ENCODE measurements at regions not wholly inside any gene's neighbourhood (a gene's known extent, or its start where the extent isn't known, plus 50 kb on each side); places are given as distances from the start of the nearest gene placed in this dataset.

GRCh38 chr2:237179161-237179560 lies 93.5 kb downstream of the COPS8 start:
- no peak for DNase-seq
- Mint-ChIP-seq H3K4me1 (no peaks in the 10 kb centered on the region), H3K27me3 (peaks cover 14% of the 10 kb centered on the region), H3K9me3 (no peaks in the 10 kb centered on the region), H3K27ac (no peak overlapping the region), H3K4me3 (no peak overlapping the region), H3K36me3 (ENCODE audit: low read depth) (no peaks in the 10 kb centered on the region)
- ChIA-PET CTCF (no interaction called here), POLR2A (no interaction called here)

GRCh38 chr2:237180187-237180586 lies 94.5 kb downstream of the COPS8 start:
- no peak overlapping the region for H3K27ac Mint-ChIP-seq
- no peaks in the 10 kb centered on the region for H3K36me3 Mint-ChIP-seq (ENCODE audit: low read depth)
- DNase-seq = no peak
- H3K4me1 Mint-ChIP-seq = no peaks in the 10 kb centered on the region
- no peaks in the 10 kb centered on the region for H3K9me3 Mint-ChIP-seq
- peaks cover 10% of the 10 kb centered on the region for H3K27me3 Mint-ChIP-seq
- no peak overlapping the region for H3K4me3 Mint-ChIP-seq
- ChIA-PET POLR2A (no interaction called here), CTCF (no interaction called here)

- Mint-ChIP-seq H3K4me1 (no peaks in the 10 kb centered on the region), H3K27me3 (peaks cover 2% of the 10 kb centered on the region), H3K9me3 (no peaks in the 10 kb centered on the region), H3K27ac (no peak overlapping the region), H3K4me3 (no peak overlapping the region), H3K36me3 (ENCODE audit: low read depth) (no peaks in the 10 kb centered on the region)
- CTCF ChIA-PET = no interaction called here
- POLR2A ChIA-PET = no interaction called here
- no peak for DNase-seq
These were observed 95.3 kb downstream of the COPS8 start for GRCh38 chr2:237180987-237181386.

- H3K4me1 Mint-ChIP-seq = no peaks in the 10 kb centered on the region
- H3K9me3 Mint-ChIP-seq = no peaks in the 10 kb centered on the region
- H3K36me3 Mint-ChIP-seq (ENCODE audit: low read depth) = no peaks in the 10 kb centered on the region
- POLR2A ChIA-PET = no interaction called here
- DNase-seq = no peak
- no peak overlapping the region for H3K4me3 Mint-ChIP-seq
- CTCF ChIA-PET = interaction anchor here (1.4 kb wide), 1 partner anchor 11 kb away, joined by 3 read pairs; no protein-coding TSS in a partner anchor
- peaks cover 10% of the 10 kb centered on the region for H3K27me3 Mint-ChIP-seq
- H3K27ac Mint-ChIP-seq = no peak overlapping the region
These were observed 96.2 kb downstream of the COPS8 start for GRCh38 chr2:237181844-237182243.

- Mint-ChIP-seq H3K4me3 (no peak overlapping the region), H3K4me1 (no peaks in the 10 kb centered on the region), H3K27ac (no peak overlapping the region), H3K9me3 (no peaks in the 10 kb centered on the region), H3K36me3 (ENCODE audit: low read depth) (no peaks in the 10 kb centered on the region), H3K27me3 (peaks cover 10% of the 10 kb centered on the region)
- CTCF ChIA-PET = interaction anchor here (1.4 kb wide), 1 partner anchor 10 kb away, joined by 3 read pairs; no protein-coding TSS in a partner anchor
- POLR2A ChIA-PET = no interaction called here
- DNase-seq = no peak
These were observed 96.9 kb downstream of the COPS8 start for GRCh38 chr2:237182422-237183123.

- Mint-ChIP-seq H3K27ac (no peak overlapping the region), H3K27me3 (peaks cover 10% of the 10 kb centered on the region), H3K36me3 (ENCODE audit: low read depth) (no peaks in the 10 kb centered on the region), H3K4me1 (no peaks in the 10 kb centered on the region), H3K4me3 (no peak overlapping the region), H3K9me3 (no peaks in the 10 kb centered on the region)
- ChIA-PET CTCF (no interaction called here), POLR2A (no interaction called here)
- no peak for DNase-seq
These were observed 98.7 kb downstream of the COPS8 start for GRCh38 chr2:237184192-237184918.

- H3K36me3 Mint-ChIP-seq (ENCODE audit: low read depth) = no peaks in the 10 kb centered on the region
- no peak overlapping the region for H3K27ac Mint-ChIP-seq
- ChIA-PET POLR2A (no interaction called here), CTCF (no interaction called here)
- peaks cover 10% of the 10 kb centered on the region for H3K27me3 Mint-ChIP-seq
- H3K4me3 Mint-ChIP-seq = no peak overlapping the region
- DNase-seq = no peak
- no peaks in the 10 kb centered on the region for H3K4me1 Mint-ChIP-seq
- H3K9me3 Mint-ChIP-seq = no peaks in the 10 kb centered on the region
These were observed 99.3 kb downstream of the COPS8 start for GRCh38 chr2:237184919-237185552.

GRCh38 chr2:237185553-237185925 lies 99.8 kb downstream of the COPS8 start:
- DNase-seq = no peak
- Mint-ChIP-seq H3K4me1 (no peaks in the 10 kb centered on the region), H3K36me3 (ENCODE audit: low read depth) (no peaks in the 10 kb centered on the region), H3K4me3 (no peak overlapping the region), H3K27me3 (peaks cover 10% of the 10 kb centered on the region), H3K27ac (no peak overlapping the region), H3K9me3 (no peaks in the 10 kb centered on the region)
- POLR2A ChIA-PET = no interaction called here
- CTCF ChIA-PET = no interaction called here

GRCh38 chr2:237189799-237190198 lies 104.1 kb downstream of the COPS8 start:
- Mint-ChIP-seq H3K27me3 (peaks cover 9% of the 10 kb centered on the region), H3K9me3 (no peaks in the 10 kb centered on the region), H3K36me3 (ENCODE audit: low read depth) (no peaks in the 10 kb centered on the region), H3K4me1 (no peaks in the 10 kb centered on the region), H3K27ac (no peak overlapping the region), H3K4me3 (no peak overlapping the region)
- POLR2A ChIA-PET = no interaction called here
- DNase-seq = no peak
- CTCF ChIA-PET = no interaction called here

GRCh38 chr2:237190966-237191713 lies 105.5 kb downstream of the COPS8 start:
- H3K4me1 Mint-ChIP-seq = no peaks in the 10 kb centered on the region
- no peak overlapping the region for H3K27ac Mint-ChIP-seq
- H3K4me3 Mint-ChIP-seq = no peak overlapping the region
- H3K9me3 Mint-ChIP-seq = no peaks in the 10 kb centered on the region
- no peak for DNase-seq
- ChIA-PET CTCF (interaction anchor here (0.7 kb wide), 1 partner anchor 83 kb away, joined by 3 read pairs; no protein-coding TSS in a partner anchor), POLR2A (no interaction called here)
- H3K27me3 Mint-ChIP-seq = peaks cover 7% of the 10 kb centered on the region
- H3K36me3 Mint-ChIP-seq (ENCODE audit: low read depth) = no peaks in the 10 kb centered on the region

GRCh38 chr2:237191714-237192081 lies 106.0 kb downstream of the COPS8 start:
- ChIA-PET POLR2A (no interaction called here), CTCF (interaction anchor here (0.7 kb wide), 1 partner anchor 84 kb away, joined by 3 read pairs; no protein-coding TSS in a partner anchor)
- Mint-ChIP-seq H3K4me1 (no peaks in the 10 kb centered on the region), H3K9me3 (no peaks in the 10 kb centered on the region), H3K27me3 (peaks cover 3% of the 10 kb centered on the region), H3K4me3 (no peak overlapping the region), H3K36me3 (ENCODE audit: low read depth) (no peaks in the 10 kb centered on the region), H3K27ac (no peak overlapping the region)
- no peak for DNase-seq

GRCh38 chr2:237192881-237193280 lies 107.2 kb downstream of the COPS8 start:
- H3K36me3 Mint-ChIP-seq (ENCODE audit: low read depth) = no peaks in the 10 kb centered on the region
- POLR2A ChIA-PET = no interaction called here

GRCh38 chr2:237193436-237193835 lies 107.7 kb downstream of the COPS8 start:
- no peak overlapping the region for H3K27ac Mint-ChIP-seq
- CTCF ChIA-PET = interaction anchor here (1.3 kb wide), 1 partner anchor 11 kb away, joined by 3 read pairs; no protein-coding TSS in a partner anchor
- H3K4me1 Mint-ChIP-seq = no peaks in the 10 kb centered on the region
- POLR2A ChIA-PET = no interaction called here
- no peak for DNase-seq
- no peak overlapping the region for H3K4me3 Mint-ChIP-seq
- H3K36me3 Mint-ChIP-seq (ENCODE audit: low read depth) = no peaks in the 10 kb centered on the region
- no peaks in the 10 kb centered on the region for H3K9me3 Mint-ChIP-seq
- peaks cover 10% of the 10 kb centered on the region for H3K27me3 Mint-ChIP-seq

More at GRCh38 chr2:237192881-237193280, 107.2 kb downstream of the COPS8 start:
- Mint-ChIP-seq H3K4me3 (no peak overlapping the region), H3K27ac (no peak overlapping the region), H3K4me1 (no peaks in the 10 kb centered on the region), H3K27me3 (peaks cover 10% of the 10 kb centered on the region), H3K9me3 (no peaks in the 10 kb centered on the region)
- CTCF ChIA-PET = interaction anchor here (1.3 kb wide), 1 partner anchor 10 kb away, joined by 3 read pairs; no protein-coding TSS in a partner anchor
- no peak for DNase-seq
